Tongue (tissue), 1 donor: ENCODE measurements at regions not wholly inside any gene's neighbourhood (a gene's known extent, or its start where the extent isn't known, plus 50 kb on each side); places are given as distances from the start of the nearest gene placed in this dataset.
A peak's percentile ranks its signal among the peaks of the same experiment; 100 is the strongest.

ENCODE experiments used
- DNase-seq: peaks from one replicate; pipeline ENCODE4 v3.0.0-alpha.2; 2015

GRCh38 chr3:150161011-150161410 lies 190.3 kb upstream of the PFN2 start:
- DNase-seq, result no peak

- DNase-seq, result peak; percentile 90
Observed at GRCh38 chr3:150158943-150159625, 188.4 kb upstream of the PFN2 start.

GRCh38 chr3:150152567-150152966 lies 181.9 kb upstream of the PFN2 start:
- DNase-seq, result no peak

- DNase-seq, result no peak
Observed at GRCh38 chr3:150150633-150151032, 179.9 kb upstream of the PFN2 start.

GRCh38 chr3:150149651-150150051 lies 179.0 kb upstream of the PFN2 start:
- peak; percentile 52 for DNase-seq

GRCh38 chr3:150148227-150148626 lies 177.5 kb upstream of the PFN2 start:
- DNase-seq, result no peak

- peak; percentile 89 for DNase-seq
Observed at GRCh38 chr3:150147776-150148175, 177.1 kb upstream of the PFN2 start.

GRCh38 chr3:150146991-150147761 lies 176.5 kb upstream of the PFN2 start:
- peak; percentile 95 for DNase-seq

GRCh38 chr3:150145659-150146058 lies 175.0 kb upstream of the PFN2 start:
- DNase-seq, result no peak

- no peak for DNase-seq
Observed at GRCh38 chr3:150144191-150144708, 173.6 kb upstream of the PFN2 start.

- no peak for DNase-seq
Observed at GRCh38 chr3:150142936-150143335, 172.2 kb upstream of the PFN2 start.

GRCh38 chr3:150141790-150142326 lies 171.2 kb upstream of the PFN2 start:
- DNase-seq, result no peak

- DNase-seq, result no peak
Observed at GRCh38 chr3:150140614-150141321, 170.1 kb upstream of the PFN2 start.

- no peak for DNase-seq
Observed at GRCh38 chr3:150138824-150139223, 168.1 kb upstream of the PFN2 start.

GRCh38 chr3:150136242-150136641 lies 165.5 kb upstream of the PFN2 start:
- no peak for DNase-seq

GRCh38 chr3:150135287-150135721 lies 164.6 kb upstream of the PFN2 start:
- DNase-seq, result no peak

- no peak for DNase-seq
Observed at GRCh38 chr3:150133293-150133692, 162.6 kb upstream of the PFN2 start.

- DNase-seq, result no peak
Observed at GRCh38 chr3:150132101-150132749, 161.5 kb upstream of the PFN2 start.

GRCh38 chr3:150131663-150132062 lies 161.0 kb upstream of the PFN2 start:
- no peak for DNase-seq

- no peak for DNase-seq
Observed at GRCh38 chr3:150130404-150131100, 159.9 kb upstream of the PFN2 start.

- DNase-seq, result peak; percentile 47
Observed at GRCh38 chr3:150129166-150129565, 158.5 kb upstream of the PFN2 start.
